Ishikawa (cell line): ENCODE measurements at regions not wholly inside any gene's neighbourhood (a gene's known extent, or its start where the extent isn't known, plus 50 kb on each side); places are given as distances from the start of the nearest gene placed in this dataset.

Experiments used
- EGR1 ChIP-seq: IDR thresholded peaks from 2 replicates; pipeline ENCODE4 v1.6.1; 2012
- EP300 ChIP-seq: IDR thresholded peaks from 2 replicates; pipeline ENCODE4 v1.6.1; 2012; ENCODE audit warnings: borderline replicate concordance
- FOXM1 ChIP-seq: IDR thresholded peaks from 2 replicates; pipeline ENCODE4 v1.6.1; 2012; ENCODE audit warnings: low read depth, borderline replicate concordance
- MAX ChIP-seq: IDR thresholded peaks from 2 replicates; pipeline ENCODE4 v1.6.1; 2012
- REST ChIP-seq: IDR thresholded peaks from 2 replicates; pipeline ENCODE4 v1.6.1; 2012; ENCODE audit warnings: low read depth, mild to moderate bottlenecking
- TCF12 ChIP-seq: IDR thresholded peaks from 2 replicates; pipeline ENCODE4 v1.6.1; 2012; ENCODE audit warnings: low read depth
- TEAD4 ChIP-seq: IDR thresholded peaks from 2 replicates; pipeline ENCODE4 v1.6.1; 2012

GRCh38 chr2:64249426-64249825 lies 105.2 kb upstream of the PELI1 start:
- TF ChIP-seq MAX: no peak
- no peak for TF ChIP-seq EGR1
- TF ChIP-seq TCF12: no peak
- TF ChIP-seq EP300: no peak
- no peak for TF ChIP-seq TEAD4
- no peak for TF ChIP-seq REST
- no peak for TF ChIP-seq FOXM1
